ENCODE measurements at regions not wholly inside any gene's neighbourhood (a gene's known extent, or its start where the extent isn't known, plus 50 kb on each side); places are given as distances from the start of the nearest gene placed in this dataset.

DNA sequence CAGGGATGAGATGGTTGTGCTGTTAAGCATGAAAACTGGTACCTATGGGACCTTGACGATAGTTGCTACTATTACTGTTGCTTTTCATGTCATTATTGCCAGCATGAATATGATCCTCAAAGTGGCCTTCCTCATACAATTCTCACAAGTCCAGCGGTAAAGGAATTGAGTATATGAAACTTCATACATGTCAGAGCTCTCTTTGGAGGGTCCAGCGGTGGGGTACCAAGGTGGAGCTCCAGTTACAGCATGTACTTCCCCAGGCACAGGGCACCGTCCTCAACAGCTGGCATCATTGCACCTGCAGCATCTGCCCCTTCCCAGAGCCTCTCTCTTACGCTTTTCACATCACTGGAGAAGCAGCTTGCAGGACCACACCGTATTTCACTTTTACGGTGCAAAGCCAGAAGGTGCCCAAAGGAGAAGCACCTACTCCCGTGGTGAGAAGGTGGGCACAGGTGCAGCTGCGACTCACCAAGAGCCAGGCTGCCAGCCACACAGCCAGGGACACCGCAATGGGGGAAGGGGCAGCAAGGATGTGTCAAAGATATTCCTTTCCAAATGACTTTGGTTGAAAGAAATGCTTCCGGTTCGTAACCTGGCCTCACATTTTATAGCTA, 166.4 kb upstream of the IRF2BP2 start:
- Histone ChIP-seq H3K79me2 (ENCODE audit: insufficient read depth, low read length) (peaks cover 11% of the 10 kb centered on the region), H2AFZ (ENCODE audit: insufficient read depth, low read depth, low read length, poor library complexity, severe bottlenecking) (peak overlapping the region; percentile 20), H3K36me3 (replicated peaks in 1 of 2; ENCODE audit: control insufficient read depth in 1 of 2, insufficient read depth in 2 of 2, low read length in 2 of 2) (no peaks in the 10 kb centered on the region), H3K9me3 (replicated peaks in 1 of 2; ENCODE audit: control insufficient read depth in 1 of 2, insufficient read depth in 1 of 2, low read length in 2 of 2) (no peaks in the 10 kb centered on the region), H3K4me1 (ENCODE audit: control insufficient read depth in 1 of 2, insufficient read depth in 2 of 2, low read length in 2 of 2) (peaks cover 77 to 83% of the 10 kb centered on the region in 2 donors), H3K4me3 (replicated peaks in 1 of 3; ENCODE audit: low read depth in 2 of 3, low read length in 3 of 3) (peak overlapping the region in 1 of 3 experiments; percentile 2), H3K27me3 (ENCODE audit: control insufficient read depth in 2 of 2, insufficient read depth in 2 of 2, low read length in 2 of 2) (no peaks in the 10 kb centered on the region), H3K27ac (ENCODE audit: low read depth in 1 of 2, low read length in 2 of 2) (peak overlapping the region; percentile 89 to 99), H3K9ac (ENCODE audit: insufficient read depth, low read length, poor library complexity, severe bottlenecking) (peak overlapping the region; percentile 81), H4K20me1 (ENCODE audit: insufficient read depth, low read length) (no peaks in the 10 kb centered on the region), H3K4me2 (replicated peaks; ENCODE audit: extremely low read depth, low read length, poor library complexity, severe bottlenecking) (peak overlapping the region; percentile 1)
- Mint-ChIP-seq H3K27me3 (ENCODE audit: low read depth in 3 of 3) (no peaks in the 10 kb centered on the region), H3K4me3 (no peak overlapping the region), H3K9me3 (no peaks in the 10 kb centered on the region), H3K36me3 (peaks cover 2 to 3% of the 10 kb centered on the region in 2 donors), H3K4me1 (peaks cover 17% of the 10 kb centered on the region), H3K27ac (no peak overlapping the region)
- 89% methylated on average over 10 of the region's 12 CpGs for WGBS (ENCODE audit: insufficient coverage)
- intact Hi-C loops (cut with micrococcal nuclease): loop anchor here in 1 of 2 donors (5.0 kb wide), 1 partner anchor 201 kb away; no protein-coding TSS in a partner anchor
- TF ChIP-seq CTCF (IDR thresholded peaks at IDR 0.05): no peak
- DNase-seq: peak in 1 of 3 donors; percentile 23

DNA sequence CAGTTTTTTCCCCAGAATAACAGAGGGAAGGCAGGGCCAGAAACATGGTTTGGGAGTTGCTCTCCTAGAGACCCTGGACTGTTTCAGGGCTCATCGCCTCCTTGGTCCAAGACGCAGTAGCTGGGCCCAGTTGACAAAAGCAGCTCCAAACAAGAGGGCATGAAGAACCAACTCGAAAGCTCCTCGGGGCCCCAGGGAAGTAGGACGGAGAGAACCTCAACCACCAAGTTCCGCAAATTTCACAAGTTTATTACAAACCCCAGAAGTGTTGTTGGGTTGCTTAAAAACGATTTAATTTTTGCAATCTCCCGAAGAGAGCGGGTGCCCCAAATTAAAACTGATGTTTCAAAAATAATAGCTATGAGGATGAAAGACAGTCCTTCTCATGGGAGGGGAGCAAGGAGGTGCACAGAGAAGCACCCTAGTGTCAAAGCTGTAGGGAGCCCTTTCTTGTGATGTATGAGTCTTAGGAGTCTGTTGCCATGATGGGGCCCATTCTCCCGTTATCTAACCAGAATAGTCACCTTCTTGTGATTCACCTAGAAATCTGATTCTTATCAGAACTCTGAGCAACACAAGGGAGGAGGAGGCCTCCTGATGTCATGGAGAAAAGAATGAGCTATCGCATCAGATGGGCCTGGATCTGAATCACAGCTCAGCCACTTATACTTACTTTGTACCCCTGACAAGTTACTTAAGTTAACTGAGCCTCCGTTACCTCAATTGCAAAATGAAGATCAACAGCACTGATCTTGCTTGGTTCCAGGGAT, 165.7 kb upstream of the IRF2BP2 start:
- no peaks in the 10 kb centered on the region for H3K27me3 Mint-ChIP-seq (ENCODE audit: low read depth in 3 of 3)
- Histone ChIP-seq H3K36me3 (replicated peaks in 1 of 2; ENCODE audit: control insufficient read depth in 1 of 2, insufficient read depth in 2 of 2, low read length in 2 of 2) (no peaks in the 10 kb centered on the region), H3K4me2 (replicated peaks; ENCODE audit: extremely low read depth, low read length, poor library complexity, severe bottlenecking) (peak overlapping the region; percentile 1), H3K27ac (ENCODE audit: low read depth in 1 of 2, low read length in 2 of 2) (peak overlapping the region; percentile 89 to 99), H3K4me1 (ENCODE audit: control insufficient read depth in 1 of 2, insufficient read depth in 2 of 2, low read length in 2 of 2) (peaks cover 84 to 90% of the 10 kb centered on the region in 2 donors), H4K20me1 (ENCODE audit: insufficient read depth, low read length) (no peaks in the 10 kb centered on the region), H3K9me3 (replicated peaks in 1 of 2; ENCODE audit: control insufficient read depth in 1 of 2, insufficient read depth in 1 of 2, low read length in 2 of 2) (no peaks in the 10 kb centered on the region), H3K9ac (ENCODE audit: insufficient read depth, low read length, poor library complexity, severe bottlenecking) (peak overlapping the region; percentile 81), H2AFZ (ENCODE audit: insufficient read depth, low read depth, low read length, poor library complexity, severe bottlenecking) (no peak overlapping the region), H3K79me2 (ENCODE audit: insufficient read depth, low read length) (peaks cover 11% of the 10 kb centered on the region), H3K4me3 (replicated peaks in 1 of 3; ENCODE audit: low read depth in 2 of 3, low read length in 3 of 3) (peak overlapping the region in 1 of 3 experiments; percentile 2), H3K27me3 (ENCODE audit: control insufficient read depth in 2 of 2, insufficient read depth in 2 of 2, low read length in 2 of 2) (no peaks in the 10 kb centered on the region)
- H3K27ac Mint-ChIP-seq: no peak overlapping the region
- H3K4me3 Mint-ChIP-seq: peak overlapping the region; percentile 43 to 45
- intact Hi-C loops (cut with micrococcal nuclease): loop anchor here in 1 of 2 donors (2.0 to 5.0 kb wide), 4 partner anchors 45 to 202 kb away; no protein-coding TSS in a partner anchor
- H3K9me3 Mint-ChIP-seq: no peaks in the 10 kb centered on the region
- WGBS (ENCODE audit: insufficient coverage): 0% methylated on average over 2 of the region's 12 CpGs
- H3K4me1 Mint-ChIP-seq: peaks cover 22% of the 10 kb centered on the region
- peaks cover 2 to 3% of the 10 kb centered on the region in 2 donors for H3K36me3 Mint-ChIP-seq
- no peak for TF ChIP-seq CTCF (IDR thresholded peaks at IDR 0.05)
- DNase-seq: peak; percentile 91 to 93 (median 93)

All from CD14-positive monocyte (primary cell).